Karpas-422 (cell line): ENCODE measurements at regions not wholly inside any gene's neighbourhood (a gene's known extent, or its start where the extent isn't known, plus 50 kb on each side); places are given as distances from the start of the nearest gene placed in this dataset.
"Not testable (repeated sequence)": the region's sequence is repeated elsewhere in the genome, so short reads cannot be mapped to it uniquely, and the experiment has no call there.

Experiments used
- DNase-seq: peaks from one replicate; pipeline ENCODE4 v3.0.0-alpha.2; 2015
- H2AFZ ChIP-seq: fragments of 200-600 bp; sonication (generic); 2 replicates; pipeline ENCODE4 v1.6.1; 2014; ENCODE audit warnings: antibody characterized with exemption, low read length, mixed read lengths
- H3K27ac ChIP-seq: fragments of 200-600 bp; sonication (generic); 2 replicates; pipeline ENCODE4 v1.5.1; 2014; ENCODE audit warnings: mild to moderate bottlenecking, low read length, moderate library complexity
- H3K27me3 ChIP-seq: fragments of 200-600 bp; sonication (generic); 2 replicates; pipeline ENCODE4 v1.6.1; 2014; ENCODE audit warnings: low read length, mixed read lengths
- H3K36me3 ChIP-seq: fragments of 200-600 bp; sonication (generic); 2 replicates; pipeline ENCODE4 v1.6.1; 2014; ENCODE audit warnings: low read length, mixed read lengths; ENCODE audit not compliant: insufficient read depth
- H3K4me1 ChIP-seq: fragments of 200-600 bp; sonication (generic); 2 replicates; pipeline ENCODE4 v1.6.1; 2014; ENCODE audit warnings: mild to moderate bottlenecking, low read length, mixed read lengths
- H3K4me2 ChIP-seq: fragments of 200-600 bp; sonication (generic); 2 replicates; pipeline ENCODE4 v1.6.1; 2014; ENCODE audit warnings: low read length, low read depth, mild to moderate bottlenecking; ENCODE audit not compliant: poor library complexity, severe bottlenecking
- H3K4me3 ChIP-seq: fragments of 200-600 bp; sonication (generic); 2 replicates; pipeline ENCODE4 v1.5.1; 2014; ENCODE audit warnings: mild to moderate bottlenecking, antibody characterized with exemption, low read length, mixed read lengths
- H3K79me2 ChIP-seq: fragments of 200-600 bp; sonication (generic); 2 replicates; pipeline ENCODE4 v1.6.1; 2014; ENCODE audit warnings: mild to moderate bottlenecking, low read length, mixed read lengths
- H3K9ac ChIP-seq: fragments of 200-600 bp; sonication (generic); 2 replicates; pipeline ENCODE4 v1.6.0; 2014; ENCODE audit warnings: low read length
- H3K9me2 ChIP-seq: fragments of 200-600 bp; sonication (generic), shearing (Covaris generic); replicated peaks from 2 replicates; pipeline ENCODE4 v1.6.0; 2014; ENCODE audit warnings: mild to moderate bottlenecking, low read length, moderate library complexity; ENCODE audit not compliant: insufficient read depth
- H3K9me3 ChIP-seq: fragments of 300-700, 200-600 bp; sonication (generic); 2 replicates; pipeline ENCODE4 v1.6.1; 2014; ENCODE audit warnings: low read length, mixed read lengths
- H4K20me1 ChIP-seq: fragments of 200-600 bp; sonication (generic); 2 replicates; pipeline ENCODE4 v1.6.1; 2014; ENCODE audit warnings: mild to moderate bottlenecking, antibody characterized with exemption, low read length, low read depth; ENCODE audit not compliant: insufficient read depth

GRCh38 chr19:41516292-41517171 lies 59.4 kb upstream of the CEACAM21 start:
- H4K20me1 ChIP-seq, H3K9me3 ChIP-seq, H3K27ac ChIP-seq, DNase-seq, H3K9me2 ChIP-seq, H3K27me3 ChIP-seq, H3K4me3 ChIP-seq, H3K79me2 ChIP-seq, H2AFZ ChIP-seq, H3K36me3 ChIP-seq, H3K9ac ChIP-seq, H3K4me2 ChIP-seq: not testable (repeated sequence)
- H3K4me1 ChIP-seq, result peaks cover 13% of the 10 kb centered on the region

- Histone ChIP-seq H3K27ac (no peak overlapping the region), H3K36me3 (no peaks in the 10 kb centered on the region), H3K79me2 (no peaks in the 10 kb centered on the region), H3K4me2 (no peak overlapping the region), H3K4me3 (no peak overlapping the region), H2AFZ (no peak overlapping the region), H3K9me2 (no peaks in the 10 kb centered on the region), H3K9ac (no peak overlapping the region), H3K27me3 (no peaks in the 10 kb centered on the region), H4K20me1 (no peaks in the 10 kb centered on the region), H3K4me1 (peaks cover 26% of the 10 kb centered on the region), H3K9me3 (no peaks in the 10 kb centered on the region)
- DNase-seq, result no peak
Observed at GRCh38 chr19:41518141-41518540, 57.8 kb upstream of the CEACAM21 start.

GRCh38 chr19:41521138-41521930 lies 54.6 kb upstream of the CEACAM21 start:
- H3K27ac ChIP-seq, H3K36me3 ChIP-seq, H3K9me2 ChIP-seq, H3K9me3 ChIP-seq, H3K79me2 ChIP-seq, H4K20me1 ChIP-seq, H3K27me3 ChIP-seq: not testable (repeated sequence)
- H3K9ac ChIP-seq, result peak overlapping the region; percentile 52; the same call in 1 of the 2 replicates
- peak overlapping the region; percentile 59; the same call in 1 of the 2 replicates for H3K4me3 ChIP-seq
- DNase-seq, result peak; percentile 61
- H3K4me2 ChIP-seq, result peak overlapping the region; percentile 68
- H3K4me1 ChIP-seq, result peaks cover 23% of the 10 kb centered on the region
- peak overlapping the region; percentile 53; the same call in 1 of the 2 replicates for H2AFZ ChIP-seq

GRCh38 chr19:41521931-41522555 lies 53.9 kb upstream of the CEACAM21 start:
- peaks cover 17% of the 10 kb centered on the region for H3K4me1 ChIP-seq
- H3K4me3 ChIP-seq, result peak overlapping the region; percentile 59
- H3K9me2 ChIP-seq, result no peaks in the 10 kb centered on the region
- H3K36me3 ChIP-seq, result no peaks in the 10 kb centered on the region
- no peaks in the 10 kb centered on the region for H3K79me2 ChIP-seq
- peak overlapping the region; percentile 68 for H3K4me2 ChIP-seq
- peak overlapping the region; percentile 52 for H3K9ac ChIP-seq
- peak overlapping the region; percentile 64 for H2AFZ ChIP-seq
- H4K20me1 ChIP-seq, result no peaks in the 10 kb centered on the region
- H3K27ac ChIP-seq, result no peak overlapping the region
- DNase-seq, result no peak
- no peaks in the 10 kb centered on the region for H3K9me3 ChIP-seq
- H3K27me3 ChIP-seq, result no peaks in the 10 kb centered on the region

GRCh38 chr19:41525989-41526388 lies 50.0 kb upstream of the CEACAM21 start:
- Histone ChIP-seq H3K9ac (no peak overlapping the region), H3K4me1 (peaks cover 17% of the 10 kb centered on the region), H2AFZ (no peak overlapping the region), H4K20me1 (no peaks in the 10 kb centered on the region), H3K4me3 (no peak overlapping the region), H3K79me2 (no peaks in the 10 kb centered on the region), H3K9me2 (no peaks in the 10 kb centered on the region), H3K4me2 (no peak overlapping the region), H3K27ac (no peak overlapping the region), H3K36me3 (no peaks in the 10 kb centered on the region), H3K27me3 (no peaks in the 10 kb centered on the region; the same call in 1 of the 2 replicates), H3K9me3 (no peaks in the 10 kb centered on the region)
- DNase-seq, result no peak
